Right lobe of liver (tissue), 4 donors: ENCODE measurements at regions not wholly inside any gene's neighbourhood (a gene's known extent, or its start where the extent isn't known, plus 50 kb on each side); places are given as distances from the start of the nearest gene placed in this dataset.

Source experiments
- POLR2A ChIP-seq: fragments of 450-650 bp; IDR thresholded peaks from one replicate; pipeline ENCODE4 v1.6.1; 2017; ENCODE audit warnings: antibody characterized with exemption, mild to moderate bottlenecking
- TF ChIP-seq, protein P1 (sequence below), 4 donors: fragments of 200-600 bp in 3 of 4; fragments of 450-650 bp in 1 of 4; IDR thresholded peaks; one replicate each; pipeline versions ENCODE4 v1.5.1 to v1.8.0; 2016 to 2022; ENCODE audit warnings: antibody characterized with exemption in 4 of 4, mild to moderate bottlenecking in 2 of 4
- donor health status: DM: no; HTN: no; CAD: no.
- donor health status: DM: no; HTN: no; CAD: no.
- donor health status: DM: no; HTN: yes; CAD: no.

GRCh38 chr9:134229466-134230091 is 65.2 kb upstream of the RNU6ATAC start:
- TF ChIP-seq, protein P1, sequence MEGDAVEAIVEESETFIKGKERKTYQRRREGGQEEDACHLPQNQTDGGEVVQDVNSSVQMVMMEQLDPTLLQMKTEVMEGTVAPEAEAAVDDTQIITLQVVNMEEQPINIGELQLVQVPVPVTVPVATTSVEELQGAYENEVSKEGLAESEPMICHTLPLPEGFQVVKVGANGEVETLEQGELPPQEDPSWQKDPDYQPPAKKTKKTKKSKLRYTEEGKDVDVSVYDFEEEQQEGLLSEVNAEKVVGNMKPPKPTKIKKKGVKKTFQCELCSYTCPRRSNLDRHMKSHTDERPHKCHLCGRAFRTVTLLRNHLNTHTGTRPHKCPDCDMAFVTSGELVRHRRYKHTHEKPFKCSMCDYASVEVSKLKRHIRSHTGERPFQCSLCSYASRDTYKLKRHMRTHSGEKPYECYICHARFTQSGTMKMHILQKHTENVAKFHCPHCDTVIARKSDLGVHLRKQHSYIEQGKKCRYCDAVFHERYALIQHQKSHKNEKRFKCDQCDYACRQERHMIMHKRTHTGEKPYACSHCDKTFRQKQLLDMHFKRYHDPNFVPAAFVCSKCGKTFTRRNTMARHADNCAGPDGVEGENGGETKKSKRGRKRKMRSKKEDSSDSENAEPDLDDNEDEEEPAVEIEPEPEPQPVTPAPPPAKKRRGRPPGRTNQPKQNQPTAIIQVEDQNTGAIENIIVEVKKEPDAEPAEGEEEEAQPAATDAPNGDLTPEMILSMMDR (IDR thresholded peaks at IDR 0.05): no peak
- TF ChIP-seq POLR2A: no peak
